Hepatocyte (in vitro differentiated cells): ENCODE measurements at regions not wholly inside any gene's neighbourhood (a gene's known extent, or its start where the extent isn't known, plus 50 kb on each side); places are given as distances from the start of the nearest gene placed in this dataset.

Experiments used
- EZH2 ChIP-seq: fragments of 200-600 bp; sonication (generic); IDR thresholded peaks from 2 replicates; pipeline ENCODE4 v1.6.1; 2016; ENCODE audit warnings: antibody characterized with exemption, mild to moderate bottlenecking, borderline replicate concordance
- TF ChIP-seq, protein P1 (sequence below): fragments of 200-600 bp; sonication (generic); IDR thresholded peaks from 2 replicates; pipeline ENCODE4 v1.5.1; 2016; ENCODE audit warnings: antibody characterized with exemption, mild to moderate bottlenecking; ENCODE audit not compliant: poor library complexity

GRCh38 chr5:120778491-120779484 lies 314.7 kb downstream of the PRR16 start:
- TF ChIP-seq, protein P1, sequence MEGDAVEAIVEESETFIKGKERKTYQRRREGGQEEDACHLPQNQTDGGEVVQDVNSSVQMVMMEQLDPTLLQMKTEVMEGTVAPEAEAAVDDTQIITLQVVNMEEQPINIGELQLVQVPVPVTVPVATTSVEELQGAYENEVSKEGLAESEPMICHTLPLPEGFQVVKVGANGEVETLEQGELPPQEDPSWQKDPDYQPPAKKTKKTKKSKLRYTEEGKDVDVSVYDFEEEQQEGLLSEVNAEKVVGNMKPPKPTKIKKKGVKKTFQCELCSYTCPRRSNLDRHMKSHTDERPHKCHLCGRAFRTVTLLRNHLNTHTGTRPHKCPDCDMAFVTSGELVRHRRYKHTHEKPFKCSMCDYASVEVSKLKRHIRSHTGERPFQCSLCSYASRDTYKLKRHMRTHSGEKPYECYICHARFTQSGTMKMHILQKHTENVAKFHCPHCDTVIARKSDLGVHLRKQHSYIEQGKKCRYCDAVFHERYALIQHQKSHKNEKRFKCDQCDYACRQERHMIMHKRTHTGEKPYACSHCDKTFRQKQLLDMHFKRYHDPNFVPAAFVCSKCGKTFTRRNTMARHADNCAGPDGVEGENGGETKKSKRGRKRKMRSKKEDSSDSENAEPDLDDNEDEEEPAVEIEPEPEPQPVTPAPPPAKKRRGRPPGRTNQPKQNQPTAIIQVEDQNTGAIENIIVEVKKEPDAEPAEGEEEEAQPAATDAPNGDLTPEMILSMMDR = no peak
- no peak for TF ChIP-seq EZH2
